Stimulated activated naive CD4-positive, alpha-beta T cell (primary cell): ENCODE measurements at regions not wholly inside any gene's neighbourhood (a gene's known extent, or its start where the extent isn't known, plus 50 kb on each side); places are given as distances from the start of the nearest gene placed in this dataset.
A peak's percentile ranks its signal among the peaks of the same experiment; 100 is the strongest.

Experiments used
- DNase-seq, 6 experiments: peaks; one replicate each; lab custom pipeline; 2025; lab: John Stamatoyannopoulos, UW

- no peak for DNase-seq
Measured at GRCh38 chr2:43034242-43034619, 192.2 kb downstream of the ZFP36L2 start.

DNA sequence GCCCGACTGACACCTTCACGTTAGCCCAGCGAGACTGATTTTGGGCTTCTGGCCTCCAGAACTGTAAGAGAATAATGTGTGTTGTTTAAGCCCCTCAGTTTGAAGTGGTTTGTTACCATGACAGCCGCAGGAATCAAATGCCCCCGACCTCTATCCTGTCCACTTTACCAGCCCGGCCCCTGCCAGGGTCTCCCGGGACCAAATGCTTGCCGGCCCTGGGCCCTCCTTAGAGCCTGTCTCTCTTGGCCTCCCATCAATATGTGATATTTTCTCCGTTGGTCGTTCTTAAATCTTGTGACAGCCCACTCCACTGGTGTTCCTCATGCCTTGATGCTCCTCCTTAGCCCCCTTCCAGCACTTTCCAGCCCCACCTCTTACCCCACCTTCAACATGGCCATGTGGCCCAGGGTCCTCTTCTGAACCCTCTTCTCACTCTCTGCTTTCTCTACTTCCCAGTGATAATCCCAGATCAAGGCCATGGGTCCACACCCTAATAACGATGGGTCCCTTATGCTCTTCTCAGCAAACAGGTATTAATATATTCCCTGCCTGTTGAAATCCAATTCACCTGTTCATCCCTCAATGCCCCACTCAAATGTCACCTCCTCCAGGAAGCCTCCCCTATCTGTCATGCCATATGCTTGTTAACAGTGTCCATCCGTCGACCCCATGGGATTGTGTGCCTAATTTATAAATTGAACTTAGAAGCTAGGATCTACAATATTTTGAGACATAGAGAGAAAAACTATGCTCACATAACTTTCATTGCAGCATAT, 192.8 kb downstream of the ZFP36L2 start:
- no peak for DNase-seq

GRCh38 chr2:43033016-43033270, 193.5 kb downstream of the ZFP36L2 start:
- DNase-seq = no peak

DNA sequence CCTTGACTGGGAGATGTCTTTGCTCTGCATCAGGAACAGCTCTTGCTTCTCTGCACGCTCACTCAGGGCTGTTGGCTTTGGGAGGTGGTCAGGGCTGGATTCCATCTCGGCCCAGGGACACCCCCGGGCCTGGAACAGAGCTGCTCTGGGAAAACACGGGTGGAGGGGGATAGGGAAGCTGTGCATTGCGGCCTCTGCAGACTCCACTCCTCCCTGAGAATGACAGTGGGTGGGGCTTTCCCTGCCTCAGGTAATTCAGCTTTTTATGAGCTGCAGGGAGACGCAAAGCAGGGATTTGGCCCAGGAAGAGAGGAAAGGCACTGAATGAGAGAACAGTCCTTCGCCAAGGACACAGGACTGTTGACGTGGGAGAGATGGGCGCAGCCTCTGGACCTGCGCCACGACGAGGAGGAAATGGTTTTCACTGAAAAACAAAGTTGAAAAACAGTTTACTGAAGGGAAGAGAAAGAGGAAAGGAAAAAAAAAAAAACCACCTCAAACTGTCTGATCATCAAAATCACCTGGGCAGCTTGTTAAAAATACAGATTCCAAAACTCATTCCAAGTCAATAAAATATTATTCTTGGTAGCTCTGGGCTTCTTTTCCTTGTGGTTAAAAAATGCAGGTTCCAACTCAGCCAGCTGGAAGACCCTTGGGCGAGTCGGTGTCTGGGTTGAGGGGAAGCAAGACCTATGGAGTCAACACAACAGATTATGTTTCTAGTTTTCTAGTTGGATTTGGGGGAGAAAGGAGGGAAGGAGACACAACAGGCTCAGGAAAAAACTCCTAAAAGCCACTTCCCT, 194.0 kb downstream of the ZFP36L2 start:
- no peak for DNase-seq

DNA sequence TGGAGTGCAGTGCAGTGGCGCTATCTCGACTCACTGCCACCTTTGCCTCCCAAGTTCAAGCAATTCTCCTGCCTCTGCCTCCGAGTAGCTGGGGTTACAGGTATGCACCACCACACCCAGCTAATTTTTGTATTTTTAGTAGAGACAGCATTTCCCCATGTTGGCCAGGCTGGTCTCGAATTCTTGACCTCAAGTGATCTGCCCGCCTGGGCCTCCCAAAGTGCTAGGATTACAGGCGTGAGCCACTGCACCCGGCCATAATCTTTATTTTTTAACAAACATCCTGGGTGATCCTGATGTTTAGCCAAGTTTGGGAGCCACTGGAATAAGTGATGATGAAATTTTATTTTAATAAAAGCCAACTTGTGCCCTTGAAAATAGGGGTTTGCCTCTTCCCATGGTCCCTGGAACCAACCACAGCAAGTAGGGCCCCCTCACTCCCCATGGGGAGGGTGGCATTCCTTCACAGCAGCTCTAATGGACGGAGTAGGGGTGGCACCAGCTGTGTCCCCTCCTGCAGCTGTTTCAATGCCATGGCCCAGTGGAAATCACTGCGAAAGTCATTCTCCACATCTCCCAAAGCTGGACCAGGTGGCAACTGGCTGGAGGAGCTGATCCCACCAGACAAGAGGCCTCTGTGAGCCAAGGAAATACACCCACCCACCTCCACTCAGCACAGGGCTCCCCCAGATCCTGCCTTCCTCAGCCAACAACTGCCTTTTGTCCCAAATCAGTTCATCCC, 194.8 kb downstream of the ZFP36L2 start:
- no peak for DNase-seq

GRCh38 chr2:43030551-43031307, 195.7 kb downstream of the ZFP36L2 start:
- no peak for DNase-seq

GRCh38 chr2:43029186-43029585, 197.2 kb downstream of the ZFP36L2 start:
- DNase-seq = no peak

DNA sequence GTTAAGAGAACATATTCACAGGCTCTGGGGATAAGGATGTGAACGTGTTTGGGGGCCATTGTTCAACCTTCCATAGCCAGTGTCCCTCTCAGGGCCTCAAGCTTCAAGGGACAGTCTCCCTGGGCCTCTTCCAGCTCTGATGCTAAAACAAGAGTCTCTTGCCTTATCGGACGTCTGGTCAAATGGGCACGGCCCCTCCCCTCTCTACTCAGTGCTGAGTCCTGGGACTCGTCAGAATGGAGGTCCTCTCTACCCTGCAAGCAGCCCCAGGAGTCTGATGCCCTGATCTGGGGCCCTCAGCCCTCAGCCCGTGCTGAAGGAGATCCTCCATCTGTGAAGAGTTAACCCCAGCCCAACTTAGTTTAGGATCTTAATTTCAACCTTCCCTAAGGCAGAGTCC, 198.2 kb downstream of the ZFP36L2 start:
- no peak for DNase-seq

DNA sequence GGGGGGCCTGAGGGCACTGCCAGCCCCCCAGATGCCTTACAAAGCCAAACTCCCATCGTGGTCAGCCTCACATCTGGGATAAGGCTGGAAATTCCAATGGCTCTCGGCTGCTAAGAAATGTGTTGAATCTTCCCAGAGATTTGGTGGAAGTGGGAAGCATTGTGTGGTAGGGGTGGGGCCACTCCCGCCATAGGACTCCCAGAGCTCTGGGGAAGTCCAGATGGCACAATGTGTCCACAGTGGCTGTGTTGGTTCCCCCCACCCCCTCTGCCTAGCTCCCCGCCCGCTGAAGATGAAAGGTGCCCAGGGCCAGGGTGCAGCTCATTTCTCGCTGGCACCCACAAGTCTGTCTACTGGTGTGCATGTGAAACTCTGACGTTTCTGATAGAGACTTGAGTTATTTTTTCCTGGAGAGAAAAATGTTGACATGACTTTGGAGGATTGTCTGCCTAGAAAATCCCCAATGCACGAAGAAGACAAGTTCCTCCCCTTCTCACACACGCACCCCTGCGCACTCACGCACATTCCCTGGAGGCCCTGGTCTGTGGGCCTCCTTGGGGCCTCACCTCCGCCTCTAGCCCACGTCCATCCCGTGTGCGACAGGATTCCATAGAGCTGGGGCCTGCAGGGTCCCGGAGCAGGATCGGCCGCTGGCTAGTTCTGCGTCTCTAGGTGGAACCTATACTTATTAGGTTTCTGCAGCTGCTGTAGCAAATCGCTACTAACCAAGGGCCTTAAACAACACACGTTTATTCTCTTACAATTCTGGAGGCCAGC, 199.1 kb downstream of the ZFP36L2 start:
- no peak for DNase-seq

DNA sequence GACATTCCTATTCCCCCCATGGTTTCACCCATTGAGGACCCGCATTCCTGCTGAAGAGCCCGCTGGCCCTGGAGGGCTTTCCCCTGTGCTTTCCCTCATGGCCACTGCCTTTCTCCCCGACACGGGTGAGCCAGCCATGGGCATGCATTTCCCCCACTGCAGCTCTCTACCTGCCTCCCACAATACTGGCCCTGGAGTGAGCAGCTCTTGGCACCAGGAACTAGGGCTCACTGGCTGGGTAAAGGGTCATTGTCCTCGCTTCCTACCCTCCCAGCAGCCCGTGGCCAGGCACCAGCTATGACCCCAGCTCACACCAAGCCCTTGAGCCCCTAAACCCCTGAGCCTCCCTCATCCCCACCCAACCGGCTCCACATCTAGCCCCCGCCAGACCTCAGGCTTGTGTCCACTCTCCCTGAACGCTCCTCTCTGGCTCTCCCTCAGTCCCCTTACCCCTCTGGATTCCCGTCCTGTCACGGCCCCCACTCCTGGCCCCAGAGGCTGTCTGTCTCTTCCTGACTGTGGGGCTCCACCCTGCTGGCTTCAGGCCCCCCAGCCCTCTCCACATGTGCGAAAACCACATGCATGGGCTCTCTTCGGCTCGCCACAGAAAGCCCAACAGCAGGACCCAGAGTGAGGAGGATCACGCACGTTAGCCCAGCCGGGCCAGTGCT, 199.8 kb downstream of the ZFP36L2 start:
- DNase-seq = no peak

GRCh38 chr2:43025709-43026295, 200.6 kb downstream of the ZFP36L2 start:
- DNase-seq = no peak

GRCh38 chr2:43024515-43025011, 201.8 kb downstream of the ZFP36L2 start:
- DNase-seq = peak in 5 of 6 experiments; percentile 9 to 61 (median 20)

GRCh38 chr2:43023791-43024514, 202.5 kb downstream of the ZFP36L2 start:
- DNase-seq = no peak

DNA sequence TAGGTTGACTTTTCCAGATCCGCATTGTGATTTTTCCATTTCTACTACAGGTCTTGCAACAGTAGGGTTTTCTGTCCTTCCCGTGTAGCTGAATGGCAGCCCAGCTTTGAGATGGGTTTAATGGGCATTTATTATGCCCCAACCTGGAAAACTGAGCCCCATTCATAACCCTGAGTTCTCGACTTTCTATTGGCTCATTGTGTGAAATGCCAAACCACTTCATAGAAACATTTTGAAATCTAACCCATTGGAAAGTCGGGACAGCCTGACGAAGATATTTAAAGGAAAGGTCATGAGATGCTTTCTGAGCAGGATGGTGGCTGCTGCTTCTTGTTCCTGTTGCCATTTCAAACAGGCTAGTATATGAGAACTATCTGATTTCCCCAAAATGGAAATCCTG, 203.5 kb downstream of the ZFP36L2 start:
- DNase-seq = no peak

- DNase-seq = no peak
Measured at GRCh38 chr2:43021791-43022509, 204.5 kb downstream of the ZFP36L2 start.

- DNase-seq = no peak
Measured at GRCh38 chr2:43020990-43021669, 205.3 kb downstream of the ZFP36L2 start.

DNA sequence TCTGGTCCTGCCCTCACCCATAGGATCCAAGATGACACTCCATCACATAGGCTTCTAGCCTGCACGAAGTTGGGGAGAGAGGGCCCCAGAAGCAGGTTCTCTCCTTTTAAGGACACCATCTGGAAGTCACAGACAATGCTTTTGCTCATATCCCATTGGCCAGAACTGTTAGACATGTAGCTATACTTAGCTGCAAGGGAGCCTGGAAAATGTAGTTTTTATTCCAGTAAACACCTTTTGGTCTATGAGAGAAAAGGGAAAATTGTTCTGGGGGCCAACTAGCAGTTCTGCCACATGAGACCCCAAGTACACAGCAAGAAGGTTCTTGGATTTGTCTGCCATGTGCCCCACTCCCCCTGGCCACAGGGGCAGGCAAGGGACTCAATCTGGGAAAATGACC, 206.1 kb downstream of the ZFP36L2 start:
- DNase-seq = no peak

DNA sequence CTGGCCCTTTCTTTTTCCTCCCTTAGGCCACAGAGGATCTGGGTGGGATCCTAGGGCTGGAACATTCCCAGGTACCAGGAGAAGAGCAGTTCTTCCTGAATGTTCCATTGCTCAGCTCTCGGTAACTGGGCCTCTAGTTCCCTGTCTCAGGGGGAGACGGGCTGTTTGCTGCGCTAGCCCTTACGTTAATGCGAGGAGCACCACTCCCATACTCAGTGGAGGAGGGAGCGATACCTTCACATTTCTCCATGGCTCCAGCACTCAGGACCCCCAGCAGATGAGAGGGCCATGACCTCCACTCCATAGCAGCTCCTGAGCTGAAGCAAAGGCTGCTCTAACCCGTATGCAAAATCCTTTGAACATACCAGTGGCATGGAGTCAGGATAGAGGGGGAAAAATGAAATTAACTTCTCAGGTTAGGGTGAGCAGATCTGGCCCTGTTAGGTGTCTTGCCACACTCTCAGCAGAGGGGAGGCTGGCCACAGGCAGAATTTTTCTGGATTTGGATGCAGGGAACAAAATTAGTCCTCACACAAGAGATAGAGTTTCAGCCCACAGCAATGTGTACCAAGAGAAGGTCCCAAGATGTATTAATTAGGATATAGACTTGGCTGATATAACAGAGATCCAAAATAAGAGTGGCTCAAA, 206.7 kb downstream of the ZFP36L2 start:
- no peak for DNase-seq
